ENCODE measurements at regions not wholly inside any gene's neighbourhood (a gene's known extent, or its start where the extent isn't known, plus 50 kb on each side); places are given as distances from the start of the nearest gene placed in this dataset.
"Not testable (repeated sequence)": the region's sequence is repeated elsewhere in the genome, so short reads cannot be mapped to it uniquely, and the experiment has no call there.

- TF ChIP-seq POLR2A (IDR thresholded peaks at IDR 0.05) (no peak), CTCF (IDR thresholded peaks at IDR 0.05) (no peak)
- DNase-seq: no peak
- WGBS, 2 donors: 29 to 44% methylated on average over 5 of the region's 5 CpGs
- Histone ChIP-seq H3K4me1 (no peaks in the 10 kb centered on the region), H3K4me3 (no peak overlapping the region), H3K27ac (no peak overlapping the region), H3K36me3 (ENCODE audit: low read depth, missing control alignments) (no peaks in the 10 kb centered on the region), H3K9me3 (no peaks in the 10 kb centered on the region), H3K27me3 (no peaks in the 10 kb centered on the region)
- intact Hi-C loops (cut with DNase I; ENCODE audit: low total_unique reads): no loop called here
Observed at GRCh38 chr12:28089338-28089737, 100.9 kb upstream of the CCDC91 start.

GRCh38 chr12:28090835-28091234 is 99.4 kb upstream of the CCDC91 start:
- no peaks in the 10 kb centered on the region for H3K36me3 ChIP-seq (ENCODE audit: low read depth, missing control alignments)
- no peak overlapping the region for H3K27ac ChIP-seq
- WGBS, 2 donors: 92 to 97% methylated on average over 3 of the region's 3 CpGs
- TF ChIP-seq POLR2A (IDR thresholded peaks at IDR 0.05) (no peak), CTCF (IDR thresholded peaks at IDR 0.05) (no peak)
- H3K4me3 ChIP-seq: no peak overlapping the region
- H3K4me1 ChIP-seq: no peaks in the 10 kb centered on the region
- H3K9me3 ChIP-seq: no peaks in the 10 kb centered on the region
- no peaks in the 10 kb centered on the region for H3K27me3 ChIP-seq
- intact Hi-C loops (cut with DNase I; ENCODE audit: low total_unique reads): no loop called here
- no peak for DNase-seq

GRCh38 chr12:28092396-28092795 is 97.9 kb upstream of the CCDC91 start:
- intact Hi-C loops (cut with DNase I; ENCODE audit: low total_unique reads): no loop called here
- no peaks in the 10 kb centered on the region for H3K4me1 ChIP-seq
- H3K9me3 ChIP-seq: no peaks in the 10 kb centered on the region
- H3K4me3 ChIP-seq: no peak overlapping the region
- H3K27ac ChIP-seq: no peak overlapping the region
- no peak for TF ChIP-seq POLR2A (IDR thresholded peaks at IDR 0.05)
- 90 to 94% methylated on average over 4 of the region's 4 CpGs for WGBS, 2 donors
- no peaks in the 10 kb centered on the region for H3K27me3 ChIP-seq
- H3K36me3 ChIP-seq (ENCODE audit: low read depth, missing control alignments): no peaks in the 10 kb centered on the region
- DNase-seq: no peak

- H3K4me3 ChIP-seq: no peak overlapping the region
- no peak overlapping the region for H3K27ac ChIP-seq
- H3K27me3 ChIP-seq: no peaks in the 10 kb centered on the region
- 88 to 93% methylated on average over 2 of the region's 2 CpGs for WGBS, 2 donors
- intact Hi-C loops (cut with DNase I; ENCODE audit: low total_unique reads): no loop called here
- no peak for DNase-seq
- TF ChIP-seq CTCF (IDR thresholded peaks at IDR 0.05): no peak
- TF ChIP-seq POLR2A (IDR thresholded peaks at IDR 0.05): no peak
- no peaks in the 10 kb centered on the region for H3K4me1 ChIP-seq
- H3K9me3 ChIP-seq: no peaks in the 10 kb centered on the region
- no peaks in the 10 kb centered on the region for H3K36me3 ChIP-seq (ENCODE audit: low read depth, missing control alignments)
Observed at GRCh38 chr12:28096649-28097048, 93.6 kb upstream of the CCDC91 start.

GRCh38 chr12:28097221-28097620 is 93.0 kb upstream of the CCDC91 start:
- intact Hi-C loops (cut with DNase I; ENCODE audit: low total_unique reads): no loop called here
- 75% methylated on average over 3 of the region's 3 CpGs for WGBS, 2 donors

GRCh38 chr12:28099245-28099644 is 91.0 kb upstream of the CCDC91 start:
- H3K9me3 ChIP-seq; H3K4me1 ChIP-seq; intact Hi-C loops (cut with DNase I; ENCODE audit: low total_unique reads); H3K27ac ChIP-seq; DNase-seq; H3K36me3 ChIP-seq (ENCODE audit: low read depth, missing control alignments); H3K4me3 ChIP-seq; H3K27me3 ChIP-seq: not testable (repeated sequence)
- WGBS, 2 donors: 88 to 95% methylated on average over 2 of the region's 2 CpGs

More at GRCh38 chr12:28097221-28097620, 93.0 kb upstream of the CCDC91 start:
- H3K27me3 ChIP-seq: no peaks in the 10 kb centered on the region
- H3K36me3 ChIP-seq (ENCODE audit: low read depth, missing control alignments): no peaks in the 10 kb centered on the region
- no peak for DNase-seq
- no peak for TF ChIP-seq CTCF (IDR thresholded peaks at IDR 0.05)
- no peak for TF ChIP-seq POLR2A (IDR thresholded peaks at IDR 0.05)
- no peak overlapping the region for H3K27ac ChIP-seq
- no peaks in the 10 kb centered on the region for H3K4me1 ChIP-seq
- no peaks in the 10 kb centered on the region for H3K9me3 ChIP-seq
- no peak overlapping the region for H3K4me3 ChIP-seq

All from testis (tissue), 2 donors.